PC-9 (cell line): ENCODE measurements at regions not wholly inside any gene's neighbourhood (a gene's known extent, or its start where the extent isn't known, plus 50 kb on each side); places are given as distances from the start of the nearest gene placed in this dataset.

Experiments
- BruUV-seq: library from RNA; stranded (reverse); fragments of 400-500 nt; replicated peaks from 2 replicates; lab custom pipeline; 2021; lab: Mats Ljungman, UMichigan
- CTCF ChIA-PET: fragments of 300-600 bp; sonication (Branson Sonifier 250); formaldehyde crosslinking; loops from one replicate; lab custom pipeline; 2022; ENCODE audit warnings: antibody characterized with exemption; lab: Charles Lee
- POLR2A ChIA-PET: fragments of 300-600 bp; sonication (Branson Sonifier 250); formaldehyde crosslinking; loops from one replicate; lab custom pipeline; 2022; ENCODE audit warnings: antibody characterized with exemption; ENCODE audit not compliant: unreplicated experiment; lab: Charles Lee
- DNase-seq, 2 experiments: peaks; one replicate each; pipeline versions ENCODE4 v3.0.0 to v3.0.0-alpha.2; 2015 to 2022; ENCODE audit warnings: mixed read lengths in 1 of 2
- H2AFZ ChIP-seq: fragments of 200-600 bp; sonication (generic); 2 replicates; pipeline ENCODE4 v1.8.1; 2017; ENCODE audit warnings: antibody characterized with exemption
- H3F3A ChIP-seq: fragments of 200-600 bp; sonication (generic); 2 replicates; pipeline ENCODE4 v1.8.1; 2017; ENCODE audit warnings: antibody characterized with exemption, mild to moderate bottlenecking, low read depth; ENCODE audit not compliant: insufficient read depth
- H3K27ac ChIP-seq: fragments of 200-600 bp; sonication (generic); 2 replicates; pipeline ENCODE4 v1.6.1; 2016; ENCODE audit warnings: mixed run types
- H3K27me3 ChIP-seq: fragments of 200-600 bp; sonication (generic); 2 replicates; pipeline ENCODE4 v1.6.1; 2016; ENCODE audit warnings: low read depth, mixed run types; ENCODE audit not compliant: insufficient read depth
- H3K36me3 ChIP-seq: fragments of 200-600 bp; sonication (generic); 2 replicates; pipeline ENCODE4 v1.6.1; 2016; ENCODE audit warnings: low read depth, mixed run types
- H3K4me1 ChIP-seq: fragments of 200-600 bp; sonication (generic); replicated peaks from 2 replicates; pipeline ENCODE4 v1.6.1; 2016; ENCODE audit warnings: mixed run types; ENCODE audit not compliant: insufficient read depth
- H3K4me2 ChIP-seq: fragments of 200-600 bp; sonication (generic); 2 replicates; pipeline ENCODE4 v1.6.1; 2017; ENCODE audit warnings: mixed run types
- H3K4me3 ChIP-seq: fragments of 200-600 bp; sonication (generic); 2 replicates; pipeline ENCODE4 v1.6.1; 2016; ENCODE audit warnings: mixed run types
- H3K79me2 ChIP-seq: fragments of 200-600 bp; sonication (generic); 2 replicates; pipeline ENCODE4 v1.6.1; 2017; ENCODE audit warnings: low read depth, mixed run types
- H3K9me2 ChIP-seq: fragments of 200-600 bp; sonication (generic); 2 replicates; pipeline ENCODE4 v1.8.1; 2017; ENCODE audit warnings: mild to moderate bottlenecking; ENCODE audit not compliant: insufficient read depth
- H3K9me3 ChIP-seq: fragments of 200-600 bp; sonication (generic); 2 replicates; pipeline ENCODE4 v1.8.1; 2016; ENCODE audit warnings: low read depth; ENCODE audit not compliant: insufficient read depth
- H4K20me1 ChIP-seq: fragments of 200-600 bp; sonication (generic); 2 replicates; pipeline ENCODE4 v1.8.1; 2017; ENCODE audit not compliant: insufficient read depth
- EZH2 ChIP-seq: fragments of 200-600 bp; sonication (generic); IDR thresholded peaks from 2 replicates; pipeline ENCODE4 v1.8.0; 2017; ENCODE audit warnings: antibody characterized with exemption, low read depth
- intact Hi-C: fragments of 100-400 bp; cut with micrococcal nuclease; formaldehyde crosslinking; loops from one replicate; pipeline ENCODE4 v1.10.0; 2022; ENCODE audit not compliant: unreplicated experiment
- TF ChIP-seq, protein P1 (sequence below): fragments of 200-600 bp; sonication (generic); conservative IDR thresholded peaks from 2 replicates; pipeline ENCODE4 v1.6.1; 2017; ENCODE audit warnings: mixed run types, antibody characterized with exemption, mild to moderate bottlenecking, moderate library complexity

DNA sequence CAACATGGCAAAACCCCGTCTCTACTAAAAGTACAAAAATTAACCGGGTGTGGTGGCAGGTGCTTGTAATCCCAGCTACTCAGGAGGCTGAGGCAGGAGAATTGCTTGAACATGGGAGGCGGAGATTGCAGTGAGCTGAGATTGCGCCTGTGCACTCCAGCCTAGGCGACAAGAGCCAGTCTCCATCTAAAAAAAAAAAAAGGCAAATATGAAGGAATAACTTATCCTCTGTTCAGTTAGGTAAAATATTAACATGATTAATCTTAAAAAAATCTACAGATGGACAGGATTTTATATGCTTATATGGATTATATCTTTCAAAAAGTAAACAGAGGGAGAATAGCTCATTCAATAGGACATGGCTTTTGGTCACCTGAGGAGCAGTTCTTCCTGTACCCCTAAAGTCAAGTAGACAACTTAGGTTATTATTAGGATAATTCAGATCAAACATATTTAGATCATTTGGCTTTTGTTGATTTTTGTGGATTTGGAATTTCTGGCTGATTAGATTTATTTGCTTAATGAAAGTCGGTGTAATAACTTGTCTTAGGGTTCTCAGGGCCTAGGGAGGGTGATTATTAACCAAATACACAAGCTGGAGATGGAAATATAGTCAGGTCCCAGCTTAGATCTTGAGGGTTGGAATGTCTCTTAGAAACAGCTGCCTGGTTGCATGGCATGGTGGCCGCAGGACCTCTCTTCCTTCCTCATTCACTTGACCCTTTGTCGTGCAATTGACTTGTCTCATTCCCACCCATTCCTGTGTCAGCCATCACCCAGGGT, 82.1 kb upstream of the ONECUT1 start:
- no peak for DNase-seq
- ChIA-PET CTCF (no interaction called here), POLR2A (no interaction called here)
- Histone ChIP-seq H3K4me1 (no peaks in the 10 kb centered on the region), H2AFZ (no peak overlapping the region), H3K9me3 (no peaks in the 10 kb centered on the region), H3K9me2 (no peaks in the 10 kb centered on the region), H3K79me2 (no peaks in the 10 kb centered on the region), H3K4me3 (no peak overlapping the region), H3K36me3 (no peaks in the 10 kb centered on the region), H4K20me1 (no peaks in the 10 kb centered on the region), H3K4me2 (no peak overlapping the region), H3F3A (no peaks in the 10 kb centered on the region), H3K27ac (no peak overlapping the region), H3K27me3 (peaks cover 7% of the 10 kb centered on the region; the same call in 1 of the 2 replicates)
- intact Hi-C loops: no loop called here
- TF ChIP-seq EZH2: no peak
- TF ChIP-seq, protein P1, sequence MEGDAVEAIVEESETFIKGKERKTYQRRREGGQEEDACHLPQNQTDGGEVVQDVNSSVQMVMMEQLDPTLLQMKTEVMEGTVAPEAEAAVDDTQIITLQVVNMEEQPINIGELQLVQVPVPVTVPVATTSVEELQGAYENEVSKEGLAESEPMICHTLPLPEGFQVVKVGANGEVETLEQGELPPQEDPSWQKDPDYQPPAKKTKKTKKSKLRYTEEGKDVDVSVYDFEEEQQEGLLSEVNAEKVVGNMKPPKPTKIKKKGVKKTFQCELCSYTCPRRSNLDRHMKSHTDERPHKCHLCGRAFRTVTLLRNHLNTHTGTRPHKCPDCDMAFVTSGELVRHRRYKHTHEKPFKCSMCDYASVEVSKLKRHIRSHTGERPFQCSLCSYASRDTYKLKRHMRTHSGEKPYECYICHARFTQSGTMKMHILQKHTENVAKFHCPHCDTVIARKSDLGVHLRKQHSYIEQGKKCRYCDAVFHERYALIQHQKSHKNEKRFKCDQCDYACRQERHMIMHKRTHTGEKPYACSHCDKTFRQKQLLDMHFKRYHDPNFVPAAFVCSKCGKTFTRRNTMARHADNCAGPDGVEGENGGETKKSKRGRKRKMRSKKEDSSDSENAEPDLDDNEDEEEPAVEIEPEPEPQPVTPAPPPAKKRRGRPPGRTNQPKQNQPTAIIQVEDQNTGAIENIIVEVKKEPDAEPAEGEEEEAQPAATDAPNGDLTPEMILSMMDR: no peak
- no TSS peak for BruUV-seq

- TF ChIP-seq EZH2: no peak
- TF ChIP-seq, protein P1: no peak
- Histone ChIP-seq H3K4me2 (no peak overlapping the region), H3K79me2 (no peaks in the 10 kb centered on the region), H3K9me3 (no peaks in the 10 kb centered on the region), H3K27me3 (peaks cover 6% of the 10 kb centered on the region; the same call in 1 of the 2 replicates), H3F3A (no peaks in the 10 kb centered on the region), H3K4me3 (no peak overlapping the region), H3K27ac (no peak overlapping the region), H4K20me1 (no peaks in the 10 kb centered on the region), H3K9me2 (no peaks in the 10 kb centered on the region), H2AFZ (no peak overlapping the region), H3K4me1 (no peaks in the 10 kb centered on the region), H3K36me3 (no peaks in the 10 kb centered on the region)
- intact Hi-C loops: no loop called here
- no peak for DNase-seq
- no TSS peak for BruUV-seq
- POLR2A ChIA-PET: no interaction called here
- CTCF ChIA-PET: no interaction called here
Observed at GRCh38 chr15:52870015-52870414, 79.9 kb upstream of the ONECUT1 start.

GRCh38 chr15:52866698-52867097, 76.6 kb upstream of the ONECUT1 start:
- H3K4me1 ChIP-seq: no peaks in the 10 kb centered on the region
- no peak overlapping the region for H3K27ac ChIP-seq
- no peaks in the 10 kb centered on the region for H3F3A ChIP-seq
- CTCF ChIA-PET: no interaction called here
- H3K36me3 ChIP-seq: no peaks in the 10 kb centered on the region
- no TSS peak for BruUV-seq
- no peaks in the 10 kb centered on the region for H3K79me2 ChIP-seq
- H3K4me2 ChIP-seq: no peak overlapping the region
- POLR2A ChIA-PET: no interaction called here
- DNase-seq: no peak
- no peaks in the 10 kb centered on the region for H3K9me3 ChIP-seq
- no peaks in the 10 kb centered on the region for H3K9me2 ChIP-seq
- H3K4me3 ChIP-seq: no peak overlapping the region
- H4K20me1 ChIP-seq: no peaks in the 10 kb centered on the region
- peaks cover 6% of the 10 kb centered on the region; the same call in 1 of the 2 replicates for H3K27me3 ChIP-seq
- intact Hi-C loops: no loop called here
- H2AFZ ChIP-seq: no peak overlapping the region
- TF ChIP-seq, protein P1: no peak
- TF ChIP-seq EZH2: no peak
